Tibial nerve (tissue), 4 donors: ENCODE measurements at regions not wholly inside any gene's neighbourhood (a gene's known extent, or its start where the extent isn't known, plus 50 kb on each side); places are given as distances from the start of the nearest gene placed in this dataset.

Experiments
- EP300 ChIP-seq, 2 donors: sonication (generic); formaldehyde crosslinking; IDR thresholded peaks; one replicate each; pipeline ENCODE4 v1.6.1; 2017; ENCODE audit warnings: antibody characterized with exemption in 2 of 2, mild to moderate bottlenecking in 1 of 2
- POLR2A ChIP-seq, 2 donors: fragments of 450-650 bp; IDR thresholded peaks; one replicate each; pipeline ENCODE4 v1.6.1; 2017; ENCODE audit warnings: antibody characterized with exemption in 2 of 2, mild to moderate bottlenecking in 2 of 2, moderate library complexity in 2 of 2
- TF ChIP-seq, protein P1 (sequence below), 5 experiments: fragments of 200-600 bp in 3 of 5; fragments of 450-650 bp in 2 of 5; sonication (generic) in 3 of 5; IDR thresholded peaks; one replicate each; pipeline ENCODE4 v1.5.1; 2016 to 2019; ENCODE audit warnings: antibody characterized with exemption in 5 of 5, mild to moderate bottlenecking in 3 of 5, moderate library complexity in 2 of 5

DNA sequence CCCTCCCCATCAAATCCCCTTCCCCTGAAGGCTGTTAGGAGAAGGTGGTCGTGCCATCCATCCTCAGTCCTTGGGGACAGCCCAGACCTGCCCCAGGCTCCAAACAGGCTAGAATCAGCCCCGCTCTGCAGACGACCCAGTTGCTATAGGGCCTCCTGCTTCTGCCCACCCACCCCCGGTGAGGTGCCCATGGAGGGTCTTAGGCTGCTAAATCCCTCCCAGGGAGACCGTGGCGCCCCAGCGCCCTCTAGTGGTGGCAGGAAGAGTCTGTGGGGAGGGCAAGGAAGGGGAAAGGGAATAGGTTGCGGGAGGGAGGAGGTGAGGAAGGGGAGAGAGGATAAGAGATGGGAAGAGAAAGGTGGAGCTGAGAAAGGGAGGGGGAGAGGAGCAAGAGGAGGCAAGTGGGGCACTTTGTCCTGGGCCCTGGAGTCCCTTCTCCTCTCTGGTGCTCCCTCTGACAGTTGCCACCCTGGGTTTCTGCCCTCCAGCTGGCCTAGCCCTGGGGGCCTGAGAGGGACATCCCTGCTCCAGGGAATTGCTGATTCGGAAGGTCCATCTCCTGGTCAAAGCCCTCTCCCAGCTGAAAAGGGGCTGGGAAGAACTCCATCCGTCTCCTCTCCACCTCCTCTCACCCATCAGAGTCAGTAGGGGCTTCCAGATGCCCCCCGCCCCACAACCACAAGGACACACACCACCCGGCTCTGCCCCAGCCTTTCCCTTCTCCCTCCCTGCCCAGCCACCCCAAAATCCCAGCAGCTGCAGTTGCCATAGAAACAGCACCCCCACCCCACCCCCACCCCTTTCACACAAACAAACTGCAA lies 55.4 kb downstream of the CAMK2N1 start:
- TF ChIP-seq POLR2A (IDR thresholded peaks at IDR 0.05) (no peak), EP300 (IDR thresholded peaks at IDR 0.05) (no peak)
- TF ChIP-seq, protein P1, sequence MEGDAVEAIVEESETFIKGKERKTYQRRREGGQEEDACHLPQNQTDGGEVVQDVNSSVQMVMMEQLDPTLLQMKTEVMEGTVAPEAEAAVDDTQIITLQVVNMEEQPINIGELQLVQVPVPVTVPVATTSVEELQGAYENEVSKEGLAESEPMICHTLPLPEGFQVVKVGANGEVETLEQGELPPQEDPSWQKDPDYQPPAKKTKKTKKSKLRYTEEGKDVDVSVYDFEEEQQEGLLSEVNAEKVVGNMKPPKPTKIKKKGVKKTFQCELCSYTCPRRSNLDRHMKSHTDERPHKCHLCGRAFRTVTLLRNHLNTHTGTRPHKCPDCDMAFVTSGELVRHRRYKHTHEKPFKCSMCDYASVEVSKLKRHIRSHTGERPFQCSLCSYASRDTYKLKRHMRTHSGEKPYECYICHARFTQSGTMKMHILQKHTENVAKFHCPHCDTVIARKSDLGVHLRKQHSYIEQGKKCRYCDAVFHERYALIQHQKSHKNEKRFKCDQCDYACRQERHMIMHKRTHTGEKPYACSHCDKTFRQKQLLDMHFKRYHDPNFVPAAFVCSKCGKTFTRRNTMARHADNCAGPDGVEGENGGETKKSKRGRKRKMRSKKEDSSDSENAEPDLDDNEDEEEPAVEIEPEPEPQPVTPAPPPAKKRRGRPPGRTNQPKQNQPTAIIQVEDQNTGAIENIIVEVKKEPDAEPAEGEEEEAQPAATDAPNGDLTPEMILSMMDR (IDR thresholded peaks at IDR 0.05) = peak in 4 of 5 experiments; percentile 25 to 38 (median 34)
